ENCODE measurements at regions not wholly inside any gene's neighbourhood (a gene's known extent, or its start where the extent isn't known, plus 50 kb on each side); places are given as distances from the start of the nearest gene placed in this dataset.

DNA sequence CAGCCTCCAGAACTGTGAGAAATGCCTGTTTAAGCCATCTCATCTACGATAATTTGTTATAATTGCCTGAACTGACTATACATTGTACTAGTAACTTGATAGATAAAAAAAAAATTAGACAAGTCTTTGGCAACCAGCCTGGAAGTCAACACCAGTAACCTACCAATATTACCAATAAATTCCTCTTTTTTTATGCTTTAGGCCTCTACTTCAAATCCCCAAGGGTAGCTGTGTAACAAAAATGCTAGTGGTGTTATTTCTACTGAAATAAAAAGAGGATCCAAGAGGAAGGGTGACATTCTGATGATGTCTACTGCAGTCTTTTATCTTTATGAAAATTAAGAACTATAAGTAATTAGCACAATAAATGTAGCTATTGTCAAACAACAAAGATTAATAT, 151.7 kb upstream of the SAMSN1 start:
- H3K27ac ChIP-seq (ENCODE audit: low read length), result no peak overlapping the region
- Mint-ChIP-seq H3K27ac (no peak overlapping the region), H3K4me3 (no peak overlapping the region), H3K36me3 (no peaks in the 10 kb centered on the region), H3K9me3 (no peaks in the 10 kb centered on the region), H3K4me1 (no peaks in the 10 kb centered on the region), H3K27me3 (ENCODE audit: low read depth in 2 of 2) (peaks cover 0 to 5% of the 10 kb centered on the region in 2 donors)
- H3K36me3 ChIP-seq (ENCODE audit: control insufficient read depth, insufficient read depth, low read length), result no peaks in the 10 kb centered on the region
- ATAC-seq, result no peak
- no peak for TF ChIP-seq CTCF (IDR thresholded peaks at IDR 0.05)
- intact Hi-C loops (cut with micrococcal nuclease), result no loop called here
- no CpG with 5 or more reads among the region's 1 CpG for WGBS (ENCODE audit: insufficient coverage)
- no peak for DNase-seq
- no peak overlapping the region for H3K4me3 ChIP-seq (ENCODE audit: low read length)
- no peaks in the 10 kb centered on the region for H3K27me3 ChIP-seq (ENCODE audit: control insufficient read depth, insufficient read depth, low read length)
- H3K9me3 ChIP-seq (ENCODE audit: control insufficient read depth, insufficient read depth, low read length), result no peaks in the 10 kb centered on the region
- no peaks in the 10 kb centered on the region for H3K4me1 ChIP-seq (ENCODE audit: control insufficient read depth, insufficient read depth, low read length)

DNA sequence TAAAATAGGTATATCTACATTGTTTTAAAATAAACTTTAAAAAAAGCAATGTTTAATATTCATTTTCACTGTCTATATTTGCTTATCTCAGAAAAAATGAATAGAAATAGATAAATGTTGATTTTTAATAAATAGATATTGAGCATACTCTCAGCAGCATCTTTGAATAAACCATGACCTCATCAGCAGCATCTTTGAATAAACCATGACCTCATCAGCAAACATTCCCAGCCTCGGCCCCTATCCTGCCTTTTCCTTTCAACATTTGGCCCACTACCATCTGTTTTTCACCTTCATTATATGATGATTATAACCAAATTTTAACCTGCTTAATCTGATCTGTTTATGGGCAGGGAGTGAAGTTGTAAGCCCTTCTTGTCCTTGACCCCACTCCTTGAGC, 148.7 kb upstream of the SAMSN1 start:
- ATAC-seq (no peak), DNase-seq (no peak)
- no peak overlapping the region for H3K27ac ChIP-seq (ENCODE audit: low read length)
- no peak overlapping the region for H3K4me3 ChIP-seq (ENCODE audit: low read length)
- H3K4me1 Mint-ChIP-seq, result no peaks in the 10 kb centered on the region
- peaks cover 0 to 8% of the 10 kb centered on the region in 2 donors for H3K27me3 Mint-ChIP-seq (ENCODE audit: low read depth in 2 of 2)
- no peaks in the 10 kb centered on the region for H3K4me1 ChIP-seq (ENCODE audit: control insufficient read depth, insufficient read depth, low read length)
- H3K36me3 ChIP-seq (ENCODE audit: control insufficient read depth, insufficient read depth, low read length), result no peaks in the 10 kb centered on the region
- no peaks in the 10 kb centered on the region for H3K36me3 Mint-ChIP-seq
- H3K27ac Mint-ChIP-seq, result no peak overlapping the region
- no peaks in the 10 kb centered on the region for H3K9me3 ChIP-seq (ENCODE audit: control insufficient read depth, insufficient read depth, low read length)
- intact Hi-C loops (cut with micrococcal nuclease), result no loop called here
- no peak overlapping the region for H3K4me3 Mint-ChIP-seq
- H3K9me3 Mint-ChIP-seq, result no peaks in the 10 kb centered on the region
- no peak for TF ChIP-seq CTCF (IDR thresholded peaks at IDR 0.05)
- WGBS (ENCODE audit: insufficient coverage), result 91% methylated on average over 1 of the region's 1 CpG
- no peaks in the 10 kb centered on the region for H3K27me3 ChIP-seq (ENCODE audit: control insufficient read depth, insufficient read depth, low read length)

DNA sequence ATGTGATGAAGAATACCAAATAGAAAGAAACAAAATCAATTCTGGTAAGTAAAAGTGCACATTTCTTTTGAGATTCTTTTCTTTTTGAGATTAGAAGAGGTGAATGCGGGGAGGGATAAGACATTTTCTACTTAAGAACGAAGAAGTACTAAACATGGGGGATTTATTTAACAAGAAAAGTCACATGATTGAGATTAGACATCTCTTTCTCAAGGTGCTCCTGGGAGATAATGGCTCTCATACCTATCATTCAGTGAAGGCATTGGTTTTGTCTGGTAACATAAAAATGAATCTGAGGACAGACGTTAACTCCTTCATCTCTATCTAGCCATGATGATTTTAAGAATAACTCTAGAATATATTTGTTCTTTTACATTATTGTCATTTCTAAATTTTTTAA, 147.9 kb upstream of the SAMSN1 start:
- intact Hi-C loops (cut with micrococcal nuclease), result no loop called here
- no peaks in the 10 kb centered on the region for H3K4me1 Mint-ChIP-seq
- H3K4me3 Mint-ChIP-seq, result no peak overlapping the region
- Histone ChIP-seq H3K4me3 (ENCODE audit: low read length) (no peak overlapping the region), H3K27me3 (ENCODE audit: control insufficient read depth, insufficient read depth, low read length) (no peaks in the 10 kb centered on the region), H3K4me1 (ENCODE audit: control insufficient read depth, insufficient read depth, low read length) (no peaks in the 10 kb centered on the region), H3K27ac (ENCODE audit: low read length) (no peak overlapping the region), H3K36me3 (ENCODE audit: control insufficient read depth, insufficient read depth, low read length) (no peaks in the 10 kb centered on the region), H3K9me3 (ENCODE audit: control insufficient read depth, insufficient read depth, low read length) (no peaks in the 10 kb centered on the region)
- H3K36me3 Mint-ChIP-seq, result no peaks in the 10 kb centered on the region
- H3K27ac Mint-ChIP-seq, result no peak overlapping the region
- 100% methylated on average over 2 of the region's 3 CpGs for WGBS (ENCODE audit: insufficient coverage)
- TF ChIP-seq CTCF (IDR thresholded peaks at IDR 0.05), result no peak
- H3K27me3 Mint-ChIP-seq (ENCODE audit: low read depth in 2 of 2), result peaks cover 0 to 14% of the 10 kb centered on the region in 2 donors
- DNase-seq (no peak), ATAC-seq (no peak)
- no peaks in the 10 kb centered on the region for H3K9me3 Mint-ChIP-seq

- Mint-ChIP-seq H3K27ac (no peak overlapping the region), H3K4me1 (peaks cover 6% of the 10 kb centered on the region in 2 donors), H3K4me3 (no peak overlapping the region), H3K9me3 (no peaks in the 10 kb centered on the region), H3K36me3 (no peaks in the 10 kb centered on the region), H3K27me3 (ENCODE audit: low read depth in 2 of 2) (peaks cover 0 to 15% of the 10 kb centered on the region in 2 donors)
- H3K36me3 ChIP-seq (ENCODE audit: control insufficient read depth, insufficient read depth, low read length), result no peaks in the 10 kb centered on the region
- DNase-seq, result no peak
- intact Hi-C loops (cut with micrococcal nuclease), result no loop called here
- no peak for ATAC-seq
- WGBS (ENCODE audit: insufficient coverage), result 76% methylated on average over 5 of the region's 5 CpGs
- H3K27ac ChIP-seq (ENCODE audit: low read length), result no peak overlapping the region
- H3K4me1 ChIP-seq (ENCODE audit: control insufficient read depth, insufficient read depth, low read length), result peaks cover under 1% of the 10 kb centered on the region
- H3K27me3 ChIP-seq (ENCODE audit: control insufficient read depth, insufficient read depth, low read length), result no peaks in the 10 kb centered on the region
- no peak overlapping the region for H3K4me3 ChIP-seq (ENCODE audit: low read length)
- TF ChIP-seq CTCF (IDR thresholded peaks at IDR 0.05), result no peak
- H3K9me3 ChIP-seq (ENCODE audit: control insufficient read depth, insufficient read depth, low read length), result no peaks in the 10 kb centered on the region
Measured at GRCh38 chr21:14691914-14692313, 145.8 kb upstream of the SAMSN1 start.
